ENCODE measurements at regions not wholly inside any gene's neighbourhood (a gene's known extent, or its start where the extent isn't known, plus 50 kb on each side); places are given as distances from the start of the nearest gene placed in this dataset.
"Not testable (repeated sequence)": the region's sequence is repeated elsewhere in the genome, so short reads cannot be mapped to it uniquely, and the experiment has no call there.

DNA sequence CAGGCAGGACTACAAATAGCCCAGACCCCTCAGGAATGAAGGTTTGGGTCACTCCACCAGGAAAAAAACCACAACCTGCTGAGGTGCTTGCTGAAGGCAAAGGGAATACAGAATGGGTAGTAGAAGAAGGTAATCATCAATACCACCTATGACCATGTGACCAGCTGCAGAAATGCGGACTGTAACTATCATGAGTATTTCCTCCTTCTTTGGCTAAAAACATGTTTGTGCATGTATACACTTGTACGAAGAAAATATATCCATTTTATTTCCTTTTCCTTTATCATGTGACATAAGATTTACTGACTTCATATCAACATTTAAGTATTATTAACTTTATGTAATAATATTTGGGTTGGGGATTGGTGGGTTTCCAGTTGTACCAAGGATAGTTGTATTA, 58.3 kb upstream of the TINAGL1 start:
- DNase-seq; H3K27me3 ChIP-seq (replicated peaks in 2 of 5; ENCODE audit: control insufficient read depth in 4 of 5, insufficient read depth in 5 of 5, low read length in 4 of 5); H3K36me3 ChIP-seq (ENCODE audit: control insufficient read depth in 4 of 4, insufficient read depth in 4 of 4, low read length in 3 of 4); H3K4me3 ChIP-seq (ENCODE audit: control insufficient read depth in 1 of 7, extremely low read depth in 1 of 7, insufficient read depth in 4 of 7, low read depth in 2 of 7, low read length in 6 of 7); H3K27ac ChIP-seq (ENCODE audit: insufficient read depth in 1 of 2, low read depth in 1 of 2, low read length in 2 of 2, poor library complexity in 1 of 2, severe bottlenecking in 2 of 2); POLR2A ChIA-PET: not testable (repeated sequence)
- Histone ChIP-seq H3K9me3 (ENCODE audit: control extremely low read depth in 1 of 5, control insufficient read depth in 4 of 5, insufficient read depth in 2 of 5, low read depth in 1 of 5, low read length in 4 of 5) (peaks cover 0 to 11% (median 7%) of the 10 kb centered on the region in 5 experiments), H3K4me1 (ENCODE audit: control extremely low read depth in 1 of 4, control insufficient read depth in 4 of 4, insufficient read depth in 4 of 4, low read length in 3 of 4) (peaks cover 3 to 17% (median 8%) of the 10 kb centered on the region in 4 experiments)
- WGBS (ENCODE audit: insufficient coverage): 80% methylated on average over 1 of the region's 2 CpGs
- CTCF ChIA-PET: interaction anchor here (1.2 kb wide), 1 partner anchor 16 kb away, joined by 3 read pairs; no protein-coding TSS in a partner anchor

DNA sequence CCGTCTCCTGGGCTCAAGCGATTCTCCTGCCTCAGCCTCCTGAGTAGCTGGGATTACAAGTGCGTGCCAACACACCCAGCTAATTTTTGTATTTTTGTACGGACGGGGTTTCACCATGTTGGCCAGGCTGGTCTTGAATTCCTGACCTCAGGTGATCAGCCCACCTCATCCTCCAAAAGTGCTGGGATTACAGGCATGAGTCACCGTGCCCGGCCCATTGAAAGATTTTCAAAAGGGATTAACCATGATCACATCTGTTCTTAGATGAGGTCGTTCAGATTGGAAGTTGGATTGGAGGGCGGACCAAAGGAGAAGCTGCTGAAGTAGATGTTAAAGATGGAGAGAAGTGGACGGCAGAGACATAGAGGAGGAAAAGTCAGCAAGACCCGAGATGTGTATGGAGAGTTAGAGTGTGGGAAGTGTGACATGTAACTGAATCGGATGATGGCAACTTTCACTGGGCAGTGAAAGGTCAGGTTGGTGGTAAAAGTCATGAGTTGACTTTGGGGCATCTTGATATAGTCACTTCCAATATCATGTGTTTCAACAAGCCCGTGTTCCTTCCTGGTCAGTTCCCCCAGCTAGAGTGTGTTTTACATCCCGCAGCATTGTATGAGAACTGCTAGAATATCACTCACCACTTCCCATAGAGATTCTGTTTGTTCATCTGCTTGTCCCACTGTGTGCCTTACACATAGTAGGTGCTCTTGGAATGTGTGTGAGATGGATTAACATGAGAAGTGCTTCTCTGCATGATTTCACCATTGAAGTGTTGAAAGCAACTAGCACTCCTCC, 54.4 kb upstream of the TINAGL1 start:
- DNase-seq: no peak
- 94% methylated on average over 11 of the region's 14 CpGs for WGBS (ENCODE audit: insufficient coverage)
- POLR2A ChIA-PET: no interaction called here
- Histone ChIP-seq H3K9me3 (ENCODE audit: control extremely low read depth in 1 of 5, control insufficient read depth in 4 of 5, insufficient read depth in 2 of 5, low read depth in 1 of 5, low read length in 4 of 5) (no peaks in the 10 kb centered on the region), H3K4me3 (ENCODE audit: control insufficient read depth in 1 of 7, extremely low read depth in 1 of 7, insufficient read depth in 4 of 7, low read depth in 2 of 7, low read length in 6 of 7) (no peak overlapping the region), H3K27ac (ENCODE audit: insufficient read depth in 1 of 2, low read depth in 1 of 2, low read length in 2 of 2, poor library complexity in 1 of 2, severe bottlenecking in 2 of 2) (no peak overlapping the region), H3K27me3 (replicated peaks in 2 of 5; ENCODE audit: control insufficient read depth in 4 of 5, insufficient read depth in 5 of 5, low read length in 4 of 5) (no peaks in the 10 kb centered on the region), H3K4me1 (ENCODE audit: control extremely low read depth in 1 of 4, control insufficient read depth in 4 of 4, insufficient read depth in 4 of 4, low read length in 3 of 4) (peaks cover 3 to 24% (median 8%) of the 10 kb centered on the region in 4 experiments), H3K36me3 (ENCODE audit: control insufficient read depth in 4 of 4, insufficient read depth in 4 of 4, low read length in 3 of 4) (no peaks in the 10 kb centered on the region)
- CTCF ChIA-PET: interaction anchor here (0.6 to 1.0 kb wide), 2 partner anchors 10 to 76 kb away, joined by 3 read pairs; no protein-coding TSS in a partner anchor

DNA sequence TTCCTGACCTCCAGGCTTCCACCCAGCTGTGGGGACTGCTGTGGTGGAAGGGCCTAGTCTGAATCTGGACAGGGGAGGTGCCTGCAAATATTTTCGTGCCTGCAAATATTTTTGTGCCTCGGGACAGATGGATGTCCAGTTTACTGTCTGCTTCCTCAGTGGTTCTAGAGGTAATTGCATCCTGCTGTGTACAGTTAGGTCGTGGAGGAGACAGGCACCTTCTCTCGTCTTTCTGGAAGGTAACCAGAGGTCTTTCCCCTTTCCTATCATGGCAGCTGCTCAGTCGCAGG, 53.8 kb upstream of the TINAGL1 start:
- Histone ChIP-seq H3K27ac (ENCODE audit: insufficient read depth in 1 of 2, low read depth in 1 of 2, low read length in 2 of 2, poor library complexity in 1 of 2, severe bottlenecking in 2 of 2) (no peak overlapping the region), H3K4me3 (ENCODE audit: control insufficient read depth in 1 of 7, extremely low read depth in 1 of 7, insufficient read depth in 4 of 7, low read depth in 2 of 7, low read length in 6 of 7) (no peak overlapping the region), H3K36me3 (ENCODE audit: control insufficient read depth in 4 of 4, insufficient read depth in 4 of 4, low read length in 3 of 4) (no peaks in the 10 kb centered on the region), H3K9me3 (ENCODE audit: control extremely low read depth in 1 of 5, control insufficient read depth in 4 of 5, insufficient read depth in 2 of 5, low read depth in 1 of 5, low read length in 4 of 5) (no peaks in the 10 kb centered on the region), H3K27me3 (replicated peaks in 2 of 5; ENCODE audit: control insufficient read depth in 4 of 5, insufficient read depth in 5 of 5, low read length in 4 of 5) (no peaks in the 10 kb centered on the region), H3K4me1 (ENCODE audit: control extremely low read depth in 1 of 4, control insufficient read depth in 4 of 4, insufficient read depth in 4 of 4, low read length in 3 of 4) (peaks cover 3 to 24% (median 8%) of the 10 kb centered on the region in 4 experiments)
- WGBS (ENCODE audit: insufficient coverage): 100% methylated on average over 5 of the region's 5 CpGs
- no peak for DNase-seq
- ChIA-PET CTCF (interaction anchor here (0.6 to 1.1 kb wide), 4 partner anchors 9 to 76 kb away, joined by 3 to 4 read pairs (median 3); no protein-coding TSS in a partner anchor), POLR2A (no interaction called here)

DNA sequence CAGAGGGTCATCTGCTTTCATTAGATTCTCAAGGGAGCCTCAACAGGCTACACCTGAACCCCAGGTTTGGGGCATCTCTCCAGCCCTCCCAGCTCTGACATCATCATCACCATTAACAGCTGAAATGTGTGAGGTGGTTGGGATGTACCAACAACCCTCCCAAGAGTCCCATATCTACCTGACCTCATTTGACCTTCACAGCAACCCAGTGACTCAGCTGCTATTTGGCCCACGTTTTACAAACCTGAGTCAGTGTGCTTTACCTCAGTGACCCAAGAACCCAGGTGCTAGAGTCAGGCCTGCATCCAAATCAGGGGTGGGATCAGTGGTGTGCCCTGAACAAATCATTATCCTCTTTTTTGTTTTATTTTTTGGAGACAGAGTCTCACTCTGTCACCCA, 53.3 kb upstream of the TINAGL1 start:
- H3K27ac ChIP-seq (ENCODE audit: insufficient read depth in 1 of 2, low read depth in 1 of 2, low read length in 2 of 2, poor library complexity in 1 of 2, severe bottlenecking in 2 of 2): no peak overlapping the region
- ChIA-PET POLR2A (no interaction called here), CTCF (interaction anchor here (0.7 to 1.1 kb wide), 3 partner anchors 9 to 13 kb away, joined by 3 to 4 read pairs (median 3); no protein-coding TSS in a partner anchor)
- H3K36me3 ChIP-seq (ENCODE audit: control insufficient read depth in 4 of 4, insufficient read depth in 4 of 4, low read length in 3 of 4): no peaks in the 10 kb centered on the region
- WGBS (ENCODE audit: insufficient coverage): no CpG with 5 or more reads among the region's 1 CpG
- no peak overlapping the region for H3K4me3 ChIP-seq (ENCODE audit: control insufficient read depth in 1 of 7, extremely low read depth in 1 of 7, insufficient read depth in 4 of 7, low read depth in 2 of 7, low read length in 6 of 7)
- no peaks in the 10 kb centered on the region for H3K27me3 ChIP-seq (replicated peaks in 2 of 5; ENCODE audit: control insufficient read depth in 4 of 5, insufficient read depth in 5 of 5, low read length in 4 of 5)
- no peak for DNase-seq
- no peaks in the 10 kb centered on the region for H3K9me3 ChIP-seq (ENCODE audit: control extremely low read depth in 1 of 5, control insufficient read depth in 4 of 5, insufficient read depth in 2 of 5, low read depth in 1 of 5, low read length in 4 of 5)
- H3K4me1 ChIP-seq (ENCODE audit: control extremely low read depth in 1 of 4, control insufficient read depth in 4 of 4, insufficient read depth in 4 of 4, low read length in 3 of 4): peaks cover 3 to 24% (median 8%) of the 10 kb centered on the region in 4 experiments

DNA sequence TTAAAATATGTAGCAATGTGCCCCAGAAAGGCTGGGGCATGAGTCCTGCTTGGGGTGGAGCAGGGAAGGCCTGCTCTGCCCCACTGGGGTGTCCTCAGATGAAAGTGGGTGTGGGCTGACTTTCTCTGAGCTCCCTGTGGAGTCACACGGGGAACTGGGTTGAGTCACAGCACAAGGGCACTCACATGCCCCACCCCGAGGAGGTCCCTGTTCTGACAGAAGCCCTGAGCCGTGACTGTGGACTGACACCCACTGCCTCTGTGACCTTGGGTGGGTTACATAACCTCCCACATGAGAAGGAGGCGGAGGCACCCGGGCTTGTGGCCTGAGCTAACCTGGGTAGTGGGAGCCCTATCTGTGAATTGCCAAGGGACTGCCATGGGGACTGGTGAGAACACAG, 52.5 kb upstream of the TINAGL1 start:
- Histone ChIP-seq H3K4me1 (ENCODE audit: control extremely low read depth in 1 of 4, control insufficient read depth in 4 of 4, insufficient read depth in 4 of 4, low read length in 3 of 4) (peaks cover 3 to 24% (median 8%) of the 10 kb centered on the region in 4 experiments), H3K27ac (ENCODE audit: insufficient read depth in 1 of 2, low read depth in 1 of 2, low read length in 2 of 2, poor library complexity in 1 of 2, severe bottlenecking in 2 of 2) (no peak overlapping the region)

DNA sequence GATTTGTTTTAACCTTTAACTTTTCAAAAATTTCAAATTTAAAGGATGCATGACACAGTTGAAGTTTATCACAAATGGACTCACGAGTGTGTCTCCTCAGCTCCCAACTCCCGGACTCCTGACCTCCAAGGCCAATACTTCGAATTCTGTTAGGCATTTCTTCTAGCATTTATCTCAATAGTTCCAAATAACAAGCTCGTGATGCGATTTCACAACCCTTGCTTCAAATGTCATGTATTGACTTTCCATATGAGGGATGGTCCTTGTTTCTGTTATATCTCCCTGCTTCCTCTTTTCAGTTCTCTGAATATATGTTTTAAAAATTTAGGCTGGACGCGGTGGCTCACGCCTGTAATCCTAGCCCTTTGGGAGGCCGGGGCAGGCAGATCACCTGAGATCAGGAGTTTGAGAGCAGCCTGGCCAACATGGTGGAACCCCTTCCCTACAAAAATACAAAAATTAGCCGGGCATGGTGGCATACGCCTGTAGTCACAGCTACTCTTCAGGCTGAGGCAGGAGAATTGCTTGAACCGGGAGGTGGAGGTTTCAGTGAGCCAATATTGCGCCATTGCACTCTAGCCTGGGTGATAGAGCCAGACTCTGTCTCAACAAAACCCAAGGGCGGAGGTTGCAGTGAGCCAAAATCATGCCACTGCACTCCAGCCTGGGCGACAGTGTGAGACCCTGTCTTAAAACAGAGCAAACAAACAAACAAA, 52.0 kb upstream of the TINAGL1 start:
- 98% methylated on average over 10 of the region's 15 CpGs for WGBS (ENCODE audit: insufficient coverage)
- CTCF ChIA-PET: no interaction called here

More for the DNA sequence above, 52.5 kb upstream of the TINAGL1 start:
- Histone ChIP-seq H3K4me3 (ENCODE audit: control insufficient read depth in 1 of 7, extremely low read depth in 1 of 7, insufficient read depth in 4 of 7, low read depth in 2 of 7, low read length in 6 of 7) (no peak overlapping the region), H3K27me3 (replicated peaks in 2 of 5; ENCODE audit: control insufficient read depth in 4 of 5, insufficient read depth in 5 of 5, low read length in 4 of 5) (no peaks in the 10 kb centered on the region), H3K9me3 (ENCODE audit: control extremely low read depth in 1 of 5, control insufficient read depth in 4 of 5, insufficient read depth in 2 of 5, low read depth in 1 of 5, low read length in 4 of 5) (no peaks in the 10 kb centered on the region), H3K36me3 (ENCODE audit: control insufficient read depth in 4 of 4, insufficient read depth in 4 of 4, low read length in 3 of 4) (no peaks in the 10 kb centered on the region)
- WGBS (ENCODE audit: insufficient coverage): 91% methylated on average over 5 of the region's 5 CpGs
- CTCF ChIA-PET: no interaction called here
- POLR2A ChIA-PET: no interaction called here
- no peak for DNase-seq

More for the DNA sequence above, 52.0 kb upstream of the TINAGL1 start:
- no peak for DNase-seq
- Histone ChIP-seq H3K36me3 (ENCODE audit: control insufficient read depth in 4 of 4, insufficient read depth in 4 of 4, low read length in 3 of 4) (no peaks in the 10 kb centered on the region), H3K4me3 (ENCODE audit: control insufficient read depth in 1 of 7, extremely low read depth in 1 of 7, insufficient read depth in 4 of 7, low read depth in 2 of 7, low read length in 6 of 7) (no peak overlapping the region), H3K27me3 (replicated peaks in 2 of 5; ENCODE audit: control insufficient read depth in 4 of 5, insufficient read depth in 5 of 5, low read length in 4 of 5) (no peaks in the 10 kb centered on the region), H3K27ac (ENCODE audit: insufficient read depth in 1 of 2, low read depth in 1 of 2, low read length in 2 of 2, poor library complexity in 1 of 2, severe bottlenecking in 2 of 2) (no peak overlapping the region), H3K4me1 (ENCODE audit: control extremely low read depth in 1 of 4, control insufficient read depth in 4 of 4, insufficient read depth in 4 of 4, low read length in 3 of 4) (peaks cover 3 to 24% (median 8%) of the 10 kb centered on the region in 4 experiments), H3K9me3 (ENCODE audit: control extremely low read depth in 1 of 5, control insufficient read depth in 4 of 5, insufficient read depth in 2 of 5, low read depth in 1 of 5, low read length in 4 of 5) (no peaks in the 10 kb centered on the region)
- POLR2A ChIA-PET: no interaction called here
